Loucy (cell line): ENCODE measurements at regions not wholly inside any gene's neighbourhood (a gene's known extent, or its start where the extent isn't known, plus 50 kb on each side); places are given as distances from the start of the nearest gene placed in this dataset.

Experiments used
- H2AFZ ChIP-seq: fragments of 200-600 bp; sonication (generic); 2 replicates; pipeline ENCODE4 v1.6.0; 2016; ENCODE audit warnings: antibody characterized with exemption, mild to moderate bottlenecking, low read length, moderate library complexity
- H3F3A ChIP-seq: fragments of 200-600 bp; 2 replicates; pipeline ENCODE4 v1.6.0; 2016; ENCODE audit warnings: antibody characterized with exemption, low read depth, mild to moderate bottlenecking
- H3K27me3 ChIP-seq: fragments of 200-600 bp; sonication (generic); 2 replicates; pipeline ENCODE4 v1.6.1; 2014; ENCODE audit warnings: low read length, mild to moderate bottlenecking; ENCODE audit not compliant: insufficient read depth, poor library complexity, severe bottlenecking
- H3K36me3 ChIP-seq: fragments of 200-600 bp; sonication (generic); 2 replicates; pipeline ENCODE4 v1.6.1; 2016; ENCODE audit warnings: low read length; ENCODE audit not compliant: insufficient read depth
- H3K4me1 ChIP-seq: fragments of 200-600 bp; sonication (generic); 2 replicates; pipeline ENCODE4 v1.5.1; 2014; ENCODE audit warnings: low read length, mild to moderate bottlenecking; ENCODE audit not compliant: insufficient read depth, poor library complexity, severe bottlenecking
- H3K4me2 ChIP-seq: fragments of 200-600 bp; sonication (generic); 2 replicates; pipeline ENCODE4 v1.6.0; 2014; ENCODE audit warnings: antibody characterized with exemption, low read length, low read depth, mild to moderate bottlenecking; ENCODE audit not compliant: poor library complexity, severe bottlenecking
- H3K4me3 ChIP-seq: fragments of 200-600 bp; sonication (generic); 2 replicates; pipeline ENCODE4 v1.5.1; 2014; ENCODE audit warnings: low read length, mild to moderate bottlenecking, mixed read lengths; ENCODE audit not compliant: poor library complexity, severe bottlenecking
- H3K79me2 ChIP-seq: fragments of 200-600 bp; sonication (generic); 2 replicates; pipeline ENCODE4 v1.6.1; 2014; ENCODE audit warnings: low read length; ENCODE audit not compliant: insufficient read depth
- H3K9ac ChIP-seq: fragments of 200-600 bp; sonication (generic); 2 replicates; pipeline ENCODE4 v1.6.0; 2014; ENCODE audit warnings: mild to moderate bottlenecking, low read depth, low read length, moderate library complexity; ENCODE audit not compliant: poor library complexity, severe bottlenecking
- H3K9me2 ChIP-seq: fragments of 200-600 bp; sonication (generic); replicated peaks from 2 replicates; pipeline ENCODE4 v1.6.1; 2016; ENCODE audit warnings: low read depth, low read length, mixed read lengths
- H3K9me3 ChIP-seq: fragments of 200-600 bp; sonication (generic); 2 replicates; pipeline ENCODE4 v1.6.1; 2014; ENCODE audit warnings: mild to moderate bottlenecking, antibody characterized with exemption, low read length, low read depth; ENCODE audit not compliant: insufficient read depth
- H4K20me1 ChIP-seq: fragments of 200-600 bp; sonication (generic); 2 replicates; pipeline ENCODE4 v1.6.0; 2014; ENCODE audit warnings: antibody characterized with exemption, low read length, mild to moderate bottlenecking; ENCODE audit not compliant: insufficient read depth, poor library complexity, severe bottlenecking
- EZH2phosphoT487 ChIP-seq: fragments of 200-600 bp; IDR thresholded peaks from 2 replicates; pipeline ENCODE4 v1.6.1; 2018; ENCODE audit warnings: antibody characterized with exemption, mild to moderate bottlenecking, moderate library complexity, borderline replicate concordance
- TF ChIP-seq, protein P1 (sequence below): fragments of 200-600 bp; sonication (generic); conservative IDR thresholded peaks from 2 replicates; pipeline ENCODE4 v1.5.1; 2014; ENCODE audit warnings: mild to moderate bottlenecking, antibody characterized with exemption, low read length

- Histone ChIP-seq H3K9ac (no peak overlapping the region), H3K4me1 (peaks cover 23% of the 10 kb centered on the region), H3K9me2 (no peaks in the 10 kb centered on the region), H3K79me2 (no peaks in the 10 kb centered on the region), H4K20me1 (no peaks in the 10 kb centered on the region), H3K36me3 (no peaks in the 10 kb centered on the region), H3F3A (no peaks in the 10 kb centered on the region), H2AFZ (peak overlapping the region; percentile 1; the same call in 1 of the 2 replicates), H3K4me3 (no peak overlapping the region), H3K27me3 (no peaks in the 10 kb centered on the region), H3K4me2 (no peak overlapping the region), H3K9me3 (no peaks in the 10 kb centered on the region; the same call in 1 of the 2 replicates)
- TF ChIP-seq, protein P1, sequence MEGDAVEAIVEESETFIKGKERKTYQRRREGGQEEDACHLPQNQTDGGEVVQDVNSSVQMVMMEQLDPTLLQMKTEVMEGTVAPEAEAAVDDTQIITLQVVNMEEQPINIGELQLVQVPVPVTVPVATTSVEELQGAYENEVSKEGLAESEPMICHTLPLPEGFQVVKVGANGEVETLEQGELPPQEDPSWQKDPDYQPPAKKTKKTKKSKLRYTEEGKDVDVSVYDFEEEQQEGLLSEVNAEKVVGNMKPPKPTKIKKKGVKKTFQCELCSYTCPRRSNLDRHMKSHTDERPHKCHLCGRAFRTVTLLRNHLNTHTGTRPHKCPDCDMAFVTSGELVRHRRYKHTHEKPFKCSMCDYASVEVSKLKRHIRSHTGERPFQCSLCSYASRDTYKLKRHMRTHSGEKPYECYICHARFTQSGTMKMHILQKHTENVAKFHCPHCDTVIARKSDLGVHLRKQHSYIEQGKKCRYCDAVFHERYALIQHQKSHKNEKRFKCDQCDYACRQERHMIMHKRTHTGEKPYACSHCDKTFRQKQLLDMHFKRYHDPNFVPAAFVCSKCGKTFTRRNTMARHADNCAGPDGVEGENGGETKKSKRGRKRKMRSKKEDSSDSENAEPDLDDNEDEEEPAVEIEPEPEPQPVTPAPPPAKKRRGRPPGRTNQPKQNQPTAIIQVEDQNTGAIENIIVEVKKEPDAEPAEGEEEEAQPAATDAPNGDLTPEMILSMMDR, result no peak
- TF ChIP-seq EZH2phosphoT487, result no peak
Observed at GRCh38 chr14:66405158-66405557, 81.0 kb upstream of the CCDC196 start.

DNA sequence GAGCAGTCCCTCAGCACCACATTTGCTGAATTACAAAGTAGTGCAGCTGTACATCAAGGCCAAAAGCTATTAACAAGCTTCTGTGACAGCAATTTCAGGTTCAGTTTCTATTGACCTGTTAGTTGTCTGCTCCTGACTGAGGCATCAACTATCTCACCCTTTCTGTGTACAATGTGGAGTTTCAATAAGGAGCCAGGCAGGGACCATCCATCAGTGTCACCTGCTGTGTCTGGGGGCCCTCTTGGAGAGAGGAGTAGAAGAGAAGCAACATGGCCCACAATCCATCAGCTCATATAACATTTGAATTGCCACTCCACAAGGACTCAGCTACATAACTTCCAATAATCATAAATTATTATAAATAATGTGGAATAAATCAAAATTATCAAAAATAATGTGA is 72.3 kb upstream of the CCDC196 start:
- H2AFZ ChIP-seq, result no peak overlapping the region
- H3K9me2 ChIP-seq, result no peaks in the 10 kb centered on the region
- no peak for TF ChIP-seq EZH2phosphoT487
- TF ChIP-seq, protein P1, result no peak
- no peaks in the 10 kb centered on the region for H3K4me1 ChIP-seq
- no peaks in the 10 kb centered on the region for H3K9me3 ChIP-seq
- no peaks in the 10 kb centered on the region for H3K27me3 ChIP-seq
- H3F3A ChIP-seq, result no peaks in the 10 kb centered on the region
- no peak overlapping the region for H3K4me3 ChIP-seq
- H3K4me2 ChIP-seq, result no peak overlapping the region
- no peak overlapping the region for H3K9ac ChIP-seq
- H3K79me2 ChIP-seq, result no peaks in the 10 kb centered on the region
- H4K20me1 ChIP-seq, result no peaks in the 10 kb centered on the region
- H3K36me3 ChIP-seq, result no peaks in the 10 kb centered on the region

DNA sequence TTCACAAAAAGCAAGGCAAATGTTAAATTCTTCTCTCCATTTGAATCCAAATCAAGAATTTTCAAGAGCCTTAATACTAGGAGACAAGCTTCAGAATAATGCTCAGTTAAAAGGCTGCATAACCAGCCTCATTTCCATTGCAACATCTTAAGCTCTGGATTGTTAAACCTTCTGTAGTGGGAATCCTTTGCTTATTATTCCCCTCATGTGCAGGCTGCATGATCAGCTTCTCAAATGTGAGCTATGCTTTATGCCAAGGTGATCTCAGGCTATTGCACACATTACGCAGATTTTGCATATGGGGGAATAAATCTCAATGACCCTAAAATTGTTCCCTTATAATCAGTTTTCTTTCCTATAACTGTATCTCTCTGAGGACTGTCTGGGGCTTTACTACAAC is 71.7 kb upstream of the CCDC196 start:
- Histone ChIP-seq H2AFZ (no peak overlapping the region), H4K20me1 (no peaks in the 10 kb centered on the region), H3K36me3 (no peaks in the 10 kb centered on the region), H3K9ac (no peak overlapping the region), H3K27me3 (no peaks in the 10 kb centered on the region), H3F3A (no peaks in the 10 kb centered on the region), H3K79me2 (no peaks in the 10 kb centered on the region), H3K4me3 (no peak overlapping the region), H3K4me2 (no peak overlapping the region), H3K9me3 (no peaks in the 10 kb centered on the region), H3K4me1 (no peaks in the 10 kb centered on the region), H3K9me2 (no peaks in the 10 kb centered on the region)
- TF ChIP-seq, protein P1, result no peak
- TF ChIP-seq EZH2phosphoT487, result no peak
